A549 (cell line): ENCODE measurements at regions not wholly inside any gene's neighbourhood (a gene's known extent, or its start where the extent isn't known, plus 50 kb on each side); places are given as distances from the start of the nearest gene placed in this dataset.

ENCODE experiments used
- CHD4 ChIP-seq: fragments of 200-600 bp; sonication (generic); IDR thresholded peaks from 2 replicates; pipeline ENCODE4 v1.6.1; 2016; ENCODE audit warnings: antibody characterized with exemption, mild to moderate bottlenecking, borderline replicate concordance
- EP300 ChIP-seq, 2 experiments: fragments of >200 bp; sonication (Bioruptor Twin); formaldehyde crosslinking; IDR thresholded peaks; 2 replicates in 1 of 2; 3 replicates in 1 of 2; pipeline ENCODE4 v1.6.1; 2016 to 2017
- FOSB ChIP-seq: fragments of 250-450 bp; sonication (Bioruptor Pico); IDR thresholded peaks from 2 replicates; pipeline ENCODE4 v1.5.0; 2020; ENCODE audit warnings: mild to moderate bottlenecking, moderate library complexity
- MAX ChIP-seq: IDR thresholded peaks from 2 replicates; pipeline ENCODE4 v1.6.1; 2012
- POLR2A ChIP-seq: IDR thresholded peaks from 2 replicates; pipeline ENCODE4 v1.6.1; 2012; ENCODE audit warnings: mild to moderate bottlenecking, low read length
- RCOR1 ChIP-seq: fragments of 150-350 bp; IDR thresholded peaks from 2 replicates; pipeline ENCODE4 v1.6.1; 2014; ENCODE audit warnings: antibody characterized with exemption, low read length, low read depth
- RFX5 ChIP-seq: fragments of 450-650 bp; IDR thresholded peaks from 2 replicates; pipeline ENCODE4 v1.7.1; 2014; ENCODE audit warnings: antibody characterized with exemption, mild to moderate bottlenecking, moderate library complexity
- SMC3 ChIP-seq: fragments of >200 bp; sonication (Bioruptor Twin); formaldehyde crosslinking; IDR thresholded peaks from 3 replicates; pipeline ENCODE4 v1.6.1; 2018; ENCODE audit warnings: inconsistent platforms
- TF ChIP-seq, protein P1 (sequence below): fragments of >200 bp; sonication (Bioruptor Twin); formaldehyde crosslinking; IDR thresholded peaks from 3 replicates; pipeline ENCODE4 v1.5.1; 2016

DNA sequence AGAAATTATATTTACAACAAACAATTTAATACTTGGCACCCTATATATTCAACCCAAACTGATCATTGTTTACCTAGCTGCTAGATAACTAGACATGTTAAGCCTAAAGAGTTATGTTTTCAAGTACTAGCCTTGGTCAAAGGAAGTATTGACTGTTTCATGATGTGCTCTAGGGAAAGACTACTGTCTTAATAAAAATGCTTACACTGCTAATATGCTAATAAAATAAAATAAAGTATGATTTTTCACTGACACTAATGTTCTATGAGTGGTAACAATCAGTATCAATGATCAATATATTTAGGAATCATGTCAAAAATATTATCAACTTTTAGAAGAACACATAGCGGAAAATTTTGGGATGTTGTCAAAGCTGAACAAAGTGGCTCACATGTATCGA lies 225.5 kb downstream of the OSR1 start:
- TF ChIP-seq POLR2A: no peak
- TF ChIP-seq FOSB (CRISPR knock-in tag): no peak
- TF ChIP-seq, protein P1, sequence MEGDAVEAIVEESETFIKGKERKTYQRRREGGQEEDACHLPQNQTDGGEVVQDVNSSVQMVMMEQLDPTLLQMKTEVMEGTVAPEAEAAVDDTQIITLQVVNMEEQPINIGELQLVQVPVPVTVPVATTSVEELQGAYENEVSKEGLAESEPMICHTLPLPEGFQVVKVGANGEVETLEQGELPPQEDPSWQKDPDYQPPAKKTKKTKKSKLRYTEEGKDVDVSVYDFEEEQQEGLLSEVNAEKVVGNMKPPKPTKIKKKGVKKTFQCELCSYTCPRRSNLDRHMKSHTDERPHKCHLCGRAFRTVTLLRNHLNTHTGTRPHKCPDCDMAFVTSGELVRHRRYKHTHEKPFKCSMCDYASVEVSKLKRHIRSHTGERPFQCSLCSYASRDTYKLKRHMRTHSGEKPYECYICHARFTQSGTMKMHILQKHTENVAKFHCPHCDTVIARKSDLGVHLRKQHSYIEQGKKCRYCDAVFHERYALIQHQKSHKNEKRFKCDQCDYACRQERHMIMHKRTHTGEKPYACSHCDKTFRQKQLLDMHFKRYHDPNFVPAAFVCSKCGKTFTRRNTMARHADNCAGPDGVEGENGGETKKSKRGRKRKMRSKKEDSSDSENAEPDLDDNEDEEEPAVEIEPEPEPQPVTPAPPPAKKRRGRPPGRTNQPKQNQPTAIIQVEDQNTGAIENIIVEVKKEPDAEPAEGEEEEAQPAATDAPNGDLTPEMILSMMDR: no peak
- no peak for TF ChIP-seq SMC3
- no peak for TF ChIP-seq RCOR1
- no peak for TF ChIP-seq MAX
- no peak for TF ChIP-seq CHD4
- TF ChIP-seq EP300 (IDR thresholded peaks at IDR 0.05): no peak
- TF ChIP-seq RFX5: no peak
